Colonic mucosa (tissue), 4 donors: ENCODE measurements at regions not wholly inside any gene's neighbourhood (a gene's known extent, or its start where the extent isn't known, plus 50 kb on each side); places are given as distances from the start of the nearest gene placed in this dataset.

Experiments used
- DNase-seq: peaks from one replicate; pipeline ENCODE4 v3.0.0-alpha.2; 2020
- H3K27ac ChIP-seq: fragments of 200-600 bp; one replicate; pipeline ENCODE4 v1.8.0; 2021
- H3K27me3 ChIP-seq: fragments of 200-600 bp; one replicate; pipeline ENCODE4 v1.8.0; 2021
- H3K36me3 ChIP-seq: fragments of 200-600 bp; one replicate; pipeline ENCODE4 v1.8.0; 2021
- H3K4me1 ChIP-seq: fragments of 200-600 bp; one replicate; pipeline ENCODE4 v1.8.0; 2021; ENCODE audit warnings: mild to moderate bottlenecking
- H3K4me3 ChIP-seq: fragments of 200-600 bp; one replicate; pipeline ENCODE4 v1.8.0; 2021
- H3K9ac ChIP-seq, 2 donors: one replicate each; pipeline ENCODE4 v1.7.0; 2013; ENCODE audit warnings: control low read depth in 2 of 2, low read depth in 2 of 2, low read length in 2 of 2
- H3K9me3 ChIP-seq: fragments of 200-600 bp; one replicate; pipeline ENCODE4 v1.8.0; 2021
- CTCF ChIP-seq: fragments of 200-600 bp; IDR thresholded peaks from one replicate; pipeline ENCODE4 v1.8.0; 2022; ENCODE audit warnings: antibody characterized with exemption, mild to moderate bottlenecking
- intact Hi-C: fragments of 100-400 bp; cut with DNase I; formaldehyde crosslinking; loops from one replicate; pipeline ENCODE4 v1.14.1; 2022
- donor health status: healthy.
- donor health status: DM: no; HTN: no; CAD: no.
- donor health status: DM: no; HTN: no; CAD: no.

GRCh38 chrX:10882484-10882883 lies 228.6 kb upstream of the HCCS start:
- Histone ChIP-seq H3K4me3 (no peak overlapping the region), H3K36me3 (no peaks in the 10 kb centered on the region), H3K4me1 (no peaks in the 10 kb centered on the region), H3K9ac (no peak overlapping the region), H3K9me3 (no peaks in the 10 kb centered on the region), H3K27ac (no peak overlapping the region), H3K27me3 (no peaks in the 10 kb centered on the region)
- no peak for TF ChIP-seq CTCF
- DNase-seq: no peak
- intact Hi-C loops: no loop called here

GRCh38 chrX:10884246-10884645 lies 226.9 kb upstream of the HCCS start:
- Histone ChIP-seq H3K36me3 (no peaks in the 10 kb centered on the region), H3K4me1 (no peaks in the 10 kb centered on the region), H3K27me3 (no peaks in the 10 kb centered on the region), H3K9me3 (no peaks in the 10 kb centered on the region), H3K9ac (no peak overlapping the region), H3K27ac (no peak overlapping the region), H3K4me3 (no peak overlapping the region)
- intact Hi-C loops: no loop called here
- no peak for TF ChIP-seq CTCF
- no peak for DNase-seq

GRCh38 chrX:10892621-10893225 lies 218.4 kb upstream of the HCCS start:
- Histone ChIP-seq H3K27me3 (no peaks in the 10 kb centered on the region), H3K27ac (no peak overlapping the region), H3K9ac (no peak overlapping the region), H3K4me3 (no peak overlapping the region), H3K9me3 (no peaks in the 10 kb centered on the region), H3K4me1 (no peaks in the 10 kb centered on the region), H3K36me3 (no peaks in the 10 kb centered on the region)
- TF ChIP-seq CTCF: no peak
- no peak for DNase-seq
- intact Hi-C loops: no loop called here

GRCh38 chrX:10893366-10893765 lies 217.8 kb upstream of the HCCS start:
- no peak overlapping the region for H3K9ac ChIP-seq
- intact Hi-C loops: no loop called here
- no peak for TF ChIP-seq CTCF

DNA sequence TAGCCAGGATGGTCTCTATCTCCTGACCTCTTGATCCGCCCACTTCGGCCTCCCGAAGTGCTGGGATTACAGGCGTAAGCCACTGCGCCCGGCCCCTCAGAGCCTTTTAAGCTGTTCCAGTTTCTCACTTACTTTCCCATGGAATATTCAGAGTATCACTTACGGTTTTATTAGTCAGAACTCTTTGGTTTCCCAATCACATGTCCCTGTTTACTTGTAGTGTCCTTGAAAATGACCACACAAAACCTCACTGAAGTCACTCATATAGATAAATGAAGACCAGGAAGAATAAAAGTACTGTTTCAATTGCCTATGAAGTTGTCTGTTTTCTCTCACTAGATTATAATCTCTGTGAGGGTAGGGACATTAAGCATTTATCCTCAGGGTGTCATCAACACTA lies 217.2 kb upstream of the HCCS start:
- Histone ChIP-seq H3K27ac (no peak overlapping the region), H3K4me1 (no peaks in the 10 kb centered on the region), H3K4me3 (no peak overlapping the region), H3K27me3 (no peaks in the 10 kb centered on the region), H3K9me3 (no peaks in the 10 kb centered on the region), H3K36me3 (no peaks in the 10 kb centered on the region), H3K9ac (no peak overlapping the region)
- intact Hi-C loops: no loop called here
- TF ChIP-seq CTCF: no peak
- no peak for DNase-seq

More at GRCh38 chrX:10893366-10893765, 217.8 kb upstream of the HCCS start:
- Histone ChIP-seq H3K36me3 (no peaks in the 10 kb centered on the region), H3K4me3 (no peak overlapping the region), H3K9me3 (no peaks in the 10 kb centered on the region), H3K27me3 (no peaks in the 10 kb centered on the region), H3K27ac (no peak overlapping the region), H3K4me1 (no peaks in the 10 kb centered on the region)
- DNase-seq: no peak
